GM12878 (cell line): ENCODE measurements at regions not wholly inside any gene's neighbourhood (a gene's known extent, or its start where the extent isn't known, plus 50 kb on each side); places are given as distances from the start of the nearest gene placed in this dataset.

ENCODE experiments used
- ATAC-seq: fragments of 200-7000 bp; cut with Tn5 transposase; 3 replicates; pipeline ENCODE4 v1.9.1; 2020; ENCODE audit warnings: mild to moderate bottlenecking, moderate library complexity
- BruUV-seq: library from RNA; stranded (reverse); fragments of 400-500 nt; replicated peaks from 2 replicates; lab custom pipeline; 2021; lab: Mats Ljungman, UMichigan
- CTCF ChIA-PET: fragments of 300-600 bp; sonication (Branson Sonifier 250); formaldehyde crosslinking; extraction: SDS; loops from one replicate; lab custom pipeline; 2021; ENCODE audit warnings: inconsistent platforms; lab: Yijun Ruan, JAX
- POLR2A ChIA-PET: fragments of 350-600 bp; formaldehyde crosslinking; extraction: SDS; loops from one replicate; lab custom pipeline; 2021; ENCODE audit warnings: inconsistent platforms; lab: Charles Lee
- RAD21 ChIA-PET: fragments of 300-600 bp; sonication (Branson Sonifier 250); formaldehyde crosslinking; loops from one replicate; lab custom pipeline; 2023; ENCODE audit warnings: antibody characterized with exemption; ENCODE audit not compliant: unreplicated experiment; lab: Charles Lee
- SMC1A ChIA-PET: fragments of 300-600 bp; sonication (Branson Sonifier 250); formaldehyde crosslinking; loops from one replicate; lab custom pipeline; 2023; ENCODE audit not compliant: unreplicated experiment, uncharacterized antibody; lab: Charles Lee
- DNase-seq: peaks from one replicate; pipeline ENCODE4 v3.0.0-alpha.2; 2011; ENCODE audit warnings: low read depth, low spot score
- FAIRE-seq: peaks from 3 replicates; lab custom pipeline; 2011; peaks lifted over from hg19 to GRCh38; lab: Jason Lieb, UNC
- H2AFZ ChIP-seq: 2 replicates; pipeline ENCODE4 v1.6.0; 2011; ENCODE audit warnings: low read depth, low read length, control low read depth; ENCODE audit not compliant: control insufficient read depth
- H3K27ac ChIP-seq: 2 replicates; pipeline ENCODE4 v1.5.1; 2011; ENCODE audit warnings: control low read depth; ENCODE audit not compliant: control insufficient read depth, insufficient read depth
- H3K27me3 ChIP-seq, 2 experiments: replicated peaks in 1 of 2; 2 replicates each; pipeline versions ENCODE4 v1.6.0 to v1.6.1; 2011; ENCODE audit warnings: low read length in 1 of 2; ENCODE audit not compliant: control insufficient read depth in 2 of 2, insufficient read depth in 2 of 2
- H3K36me3 ChIP-seq, 2 experiments: 2 replicates each; pipeline ENCODE4 v1.5.1; 2011; ENCODE audit warnings: low read length in 1 of 2; ENCODE audit not compliant: control insufficient read depth in 2 of 2, insufficient read depth in 2 of 2
- H3K4me1 ChIP-seq: 2 replicates; pipeline ENCODE4 v1.6.1; 2011; ENCODE audit warnings: mild to moderate bottlenecking, low read length, moderate library complexity, mixed read lengths; ENCODE audit not compliant: control insufficient read depth, insufficient read depth
- H3K4me2 ChIP-seq: 2 replicates; pipeline ENCODE4 v1.6.0; 2011; ENCODE audit warnings: control low read depth; ENCODE audit not compliant: control insufficient read depth, insufficient read depth
- H3K4me3 ChIP-seq: fragments of 200-600 bp; sonication (generic); 2 replicates; pipeline ENCODE4 v1.5.1; 2016
- H3K79me2 ChIP-seq: 2 replicates; pipeline ENCODE4 v1.6.0; 2011; ENCODE audit warnings: low read length; ENCODE audit not compliant: control insufficient read depth, insufficient read depth
- H3K9ac ChIP-seq: 2 replicates; pipeline ENCODE4 v1.8.0; 2011; ENCODE audit warnings: low read length, control low read depth, mixed read lengths; ENCODE audit not compliant: control insufficient read depth, insufficient read depth
- H3K9me3 ChIP-seq: replicated peaks from 3 replicates; pipeline ENCODE4 v1.5.1; 2011; ENCODE audit warnings: mild to moderate bottlenecking, low read length; ENCODE audit not compliant: control insufficient read depth, insufficient read depth
- H4K20me1 ChIP-seq: 2 replicates; pipeline ENCODE4 v1.6.0; 2011; ENCODE audit not compliant: control insufficient read depth, insufficient read depth
- ATF7 ChIP-seq: fragments of 450-650 bp; IDR thresholded peaks from 2 replicates; pipeline ENCODE4 v1.6.1; 2016; ENCODE audit warnings: low read depth, mild to moderate bottlenecking
- CEBPZ ChIP-seq: fragments of 150-350 bp; IDR thresholded peaks from 2 replicates; pipeline ENCODE4 v1.6.1; 2016; ENCODE audit warnings: low read depth, low read length
- GABPA ChIP-seq: IDR thresholded peaks from 2 replicates; pipeline ENCODE4 v1.6.1; 2014; ENCODE audit warnings: antibody characterized with exemption, low read depth, mild to moderate bottlenecking, inconsistent platforms
- HDAC2 ChIP-seq: fragments of 200-600 bp; sonication (generic); IDR thresholded peaks from 2 replicates; pipeline ENCODE4 v1.6.1; 2017
- MTA2 ChIP-seq: fragments of 450-650 bp; IDR thresholded peaks from 2 replicates; pipeline ENCODE4 v1.6.1; 2016; ENCODE audit warnings: low read depth, mild to moderate bottlenecking, moderate library complexity
- MTA3 ChIP-seq: IDR thresholded peaks from 2 replicates; pipeline ENCODE4 v1.6.1; 2012; ENCODE audit warnings: low read length, inconsistent platforms, borderline replicate concordance
- RBBP5 ChIP-seq: fragments of 200-600 bp; sonication (generic); conservative IDR thresholded peaks from 2 replicates; pipeline ENCODE4 v1.6.1; 2016
- ZNF274 ChIP-seq: IDR thresholded peaks from one replicate; pipeline ENCODE4 v1.8.0; 2011; ENCODE audit not compliant: insufficient read length, insufficient read depth
- WGBS: methylation state at CpG from one replicate; pipeline ENCODE4 v1.1.6; 2016; ENCODE audit warnings: low lambda C conversion rate; ENCODE audit not compliant: insufficient replicate concordance, insufficient coverage; ENCODE audit errors: missing lambda C conversion rate; 5-methylcytosine and 5-hydroxymethylcytosine counted together
- in situ Hi-C: fragments of 300-500 bp; cut with MboI; formaldehyde crosslinking; loops from 9 replicates; pipeline ENCODE4 v1.14.3; 2018; ENCODE audit warnings: mixed read lengths
- intact Hi-C: fragments of 100-400 bp; cut with micrococcal nuclease; formaldehyde crosslinking; loops from one replicate; pipeline ENCODE4 v1.14.2; 2022; ENCODE audit not compliant: unreplicated experiment
- TF ChIP-seq, protein P1 (sequence below): IDR thresholded peaks from 2 replicates; pipeline ENCODE4 v1.6.1; 2011; ENCODE audit warnings: borderline replicate concordance, low read depth, mild to moderate bottlenecking, moderate library complexity, low read length; ENCODE audit not compliant: insufficient read depth, poor library complexity, severe bottlenecking
- TF ChIP-seq, protein P2 (sequence below): fragments of 450-650 bp; IDR thresholded peaks from 2 replicates; pipeline ENCODE4 v1.6.1; 2016; ENCODE audit warnings: mild to moderate bottlenecking
- TF ChIP-seq, protein P3 (sequence below), 3 experiments: IDR thresholded peaks in 2 of 3; conservative IDR thresholded peaks in 1 of 3; 2 replicates each; pipeline ENCODE4 v1.5.1; 2011; ENCODE audit warnings: low read depth in 3 of 3, low read length in 3 of 3, mild to moderate bottlenecking in 3 of 3, control low read depth in 2 of 3, moderate library complexity in 2 of 3, inconsistent platforms in 1 of 3, mixed read lengths in 1 of 3; ENCODE audit not compliant: control insufficient read depth in 2 of 3, insufficient read depth in 1 of 3; ENCODE audit errors: extremely low read depth in 1 of 3
- TF ChIP-seq, protein P4 (sequence below): fragments of 450-650 bp; IDR thresholded peaks from 2 replicates; pipeline ENCODE4 v1.6.1; 2017; ENCODE audit warnings: mild to moderate bottlenecking

DNA sequence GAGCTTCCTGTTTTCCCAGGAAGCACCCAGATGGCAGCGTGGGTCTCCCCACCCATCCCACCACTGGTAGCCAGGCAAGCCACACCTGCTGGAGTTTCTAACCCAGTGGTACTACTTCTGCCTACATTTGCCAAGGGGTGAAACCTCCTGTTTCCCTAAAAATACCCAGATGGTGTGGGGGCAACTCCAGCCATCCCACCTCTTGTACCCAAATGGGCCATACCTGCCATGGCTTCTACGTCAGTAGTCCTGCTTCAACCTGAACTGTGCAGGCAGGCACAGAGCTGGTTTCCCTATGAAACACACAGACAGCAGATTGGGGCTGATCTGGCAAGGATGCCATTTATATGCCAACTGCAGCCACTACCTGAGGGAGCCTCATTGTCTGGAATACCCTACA is 809.4 kb upstream of the MIR17HG start:
- Histone ChIP-seq H3K4me2 (no peak overlapping the region), H3K9ac (no peak overlapping the region), H3K79me2 (no peaks in the 10 kb centered on the region), H2AFZ (no peak overlapping the region), H3K9me3 (no peaks in the 10 kb centered on the region), H3K27me3 (no peaks in the 10 kb centered on the region), H3K36me3 (no peaks in the 10 kb centered on the region), H4K20me1 (no peaks in the 10 kb centered on the region), H3K4me1 (no peaks in the 10 kb centered on the region), H3K27ac (no peak overlapping the region), H3K4me3 (no peak overlapping the region)
- ChIA-PET CTCF (no interaction called here), RAD21 (no interaction called here), POLR2A (no interaction called here), SMC1A (interaction anchor here (1.9 kb wide), 1 partner anchor 12 kb away, joined by 4 read pairs; no protein-coding TSS in a partner anchor)
- no peak for FAIRE-seq
- ATAC-seq = no peak
- 0% methylated on average over 2 of the region's 2 CpGs for WGBS
- intact Hi-C loops (no loop called here), in situ Hi-C loops (no loop called here)
- BruUV-seq = no TSS peak
- TF ChIP-seq, protein P1, sequence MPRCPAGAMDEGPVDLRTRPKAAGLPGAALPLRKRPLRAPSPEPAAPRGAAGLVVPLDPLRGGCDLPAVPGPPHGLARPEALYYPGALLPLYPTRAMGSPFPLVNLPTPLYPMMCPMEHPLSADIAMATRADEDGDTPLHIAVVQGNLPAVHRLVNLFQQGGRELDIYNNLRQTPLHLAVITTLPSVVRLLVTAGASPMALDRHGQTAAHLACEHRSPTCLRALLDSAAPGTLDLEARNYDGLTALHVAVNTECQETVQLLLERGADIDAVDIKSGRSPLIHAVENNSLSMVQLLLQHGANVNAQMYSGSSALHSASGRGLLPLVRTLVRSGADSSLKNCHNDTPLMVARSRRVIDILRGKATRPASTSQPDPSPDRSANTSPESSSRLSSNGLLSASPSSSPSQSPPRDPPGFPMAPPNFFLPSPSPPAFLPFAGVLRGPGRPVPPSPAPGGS = no peak
- TF ChIP-seq, protein P2, sequence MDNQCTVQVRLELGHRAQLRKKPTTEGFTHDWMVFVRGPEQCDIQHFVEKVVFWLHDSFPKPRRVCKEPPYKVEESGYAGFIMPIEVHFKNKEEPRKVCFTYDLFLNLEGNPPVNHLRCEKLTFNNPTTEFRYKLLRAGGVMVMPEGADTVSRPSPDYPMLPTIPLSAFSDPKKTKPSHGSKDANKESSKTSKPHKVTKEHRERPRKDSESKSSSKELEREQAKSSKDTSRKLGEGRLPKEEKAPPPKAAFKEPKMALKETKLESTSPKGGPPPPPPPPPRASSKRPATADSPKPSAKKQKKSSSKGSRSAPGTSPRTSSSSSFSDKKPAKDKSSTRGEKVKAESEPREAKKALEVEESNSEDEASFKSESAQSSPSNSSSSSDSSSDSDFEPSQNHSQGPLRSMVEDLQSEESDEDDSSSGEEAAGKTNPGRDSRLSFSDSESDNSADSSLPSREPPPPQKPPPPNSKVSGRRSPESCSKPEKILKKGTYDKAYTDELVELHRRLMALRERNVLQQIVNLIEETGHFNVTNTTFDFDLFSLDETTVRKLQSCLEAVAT = no peak
- TF ChIP-seq MTA3 (no peak), CEBPZ (no peak), HDAC2 (no peak), MTA2 (no peak), RBBP5 (no peak), GABPA (no peak), ATF7 (no peak), ZNF274 (no peak)
- TF ChIP-seq, protein P3, sequence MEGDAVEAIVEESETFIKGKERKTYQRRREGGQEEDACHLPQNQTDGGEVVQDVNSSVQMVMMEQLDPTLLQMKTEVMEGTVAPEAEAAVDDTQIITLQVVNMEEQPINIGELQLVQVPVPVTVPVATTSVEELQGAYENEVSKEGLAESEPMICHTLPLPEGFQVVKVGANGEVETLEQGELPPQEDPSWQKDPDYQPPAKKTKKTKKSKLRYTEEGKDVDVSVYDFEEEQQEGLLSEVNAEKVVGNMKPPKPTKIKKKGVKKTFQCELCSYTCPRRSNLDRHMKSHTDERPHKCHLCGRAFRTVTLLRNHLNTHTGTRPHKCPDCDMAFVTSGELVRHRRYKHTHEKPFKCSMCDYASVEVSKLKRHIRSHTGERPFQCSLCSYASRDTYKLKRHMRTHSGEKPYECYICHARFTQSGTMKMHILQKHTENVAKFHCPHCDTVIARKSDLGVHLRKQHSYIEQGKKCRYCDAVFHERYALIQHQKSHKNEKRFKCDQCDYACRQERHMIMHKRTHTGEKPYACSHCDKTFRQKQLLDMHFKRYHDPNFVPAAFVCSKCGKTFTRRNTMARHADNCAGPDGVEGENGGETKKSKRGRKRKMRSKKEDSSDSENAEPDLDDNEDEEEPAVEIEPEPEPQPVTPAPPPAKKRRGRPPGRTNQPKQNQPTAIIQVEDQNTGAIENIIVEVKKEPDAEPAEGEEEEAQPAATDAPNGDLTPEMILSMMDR (IDR thresholded peaks at IDR 0.05 in 2 of 3, conservative IDR thresholded peaks at IDR 0.05 in 1 of 3; ENCODE audit: control insufficient read depth in 2 of 3, extremely low read depth in 1 of 3, insufficient read depth in 1 of 3, low read depth in 3 of 3, low read length in 3 of 3) = no peak
- TF ChIP-seq, protein P4, sequence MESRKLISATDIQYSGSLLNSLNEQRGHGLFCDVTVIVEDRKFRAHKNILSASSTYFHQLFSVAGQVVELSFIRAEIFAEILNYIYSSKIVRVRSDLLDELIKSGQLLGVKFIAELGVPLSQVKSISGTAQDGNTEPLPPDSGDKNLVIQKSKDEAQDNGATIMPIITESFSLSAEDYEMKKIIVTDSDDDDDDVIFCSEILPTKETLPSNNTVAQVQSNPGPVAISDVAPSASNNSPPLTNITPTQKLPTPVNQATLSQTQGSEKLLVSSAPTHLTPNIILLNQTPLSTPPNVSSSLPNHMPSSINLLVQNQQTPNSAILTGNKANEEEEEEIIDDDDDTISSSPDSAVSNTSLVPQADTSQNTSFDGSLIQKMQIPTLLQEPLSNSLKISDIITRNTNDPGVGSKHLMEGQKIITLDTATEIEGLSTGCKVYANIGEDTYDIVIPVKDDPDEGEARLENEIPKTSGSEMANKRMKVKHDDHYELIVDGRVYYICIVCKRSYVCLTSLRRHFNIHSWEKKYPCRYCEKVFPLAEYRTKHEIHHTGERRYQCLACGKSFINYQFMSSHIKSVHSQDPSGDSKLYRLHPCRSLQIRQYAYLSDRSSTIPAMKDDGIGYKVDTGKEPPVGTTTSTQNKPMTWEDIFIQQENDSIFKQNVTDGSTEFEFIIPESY = no peak
- DNase-seq = no peak
